DOHH2 (cell line): ENCODE measurements at regions not wholly inside any gene's neighbourhood (a gene's known extent, or its start where the extent isn't known, plus 50 kb on each side); places are given as distances from the start of the nearest gene placed in this dataset.
"Not testable (repeated sequence)": the region's sequence is repeated elsewhere in the genome, so short reads cannot be mapped to it uniquely, and the experiment has no call there.

Source experiments
- CTCF ChIP-seq: fragments of 200-600 bp; sonication (generic); IDR thresholded peaks from one replicate; pipeline ENCODE4 v1.5.1; 2014; ENCODE audit warnings: antibody characterized with exemption, mild to moderate bottlenecking, low read depth, low read length; ENCODE audit not compliant: poor library complexity, severe bottlenecking
- EZH2phosphoT487 ChIP-seq: fragments of 200-600 bp; sonication (generic); IDR thresholded peaks from 2 replicates; pipeline ENCODE4 v1.6.1; 2017; ENCODE audit warnings: borderline replicate concordance, mild to moderate bottlenecking, antibody characterized with exemption, low read length, moderate library complexity, mixed read lengths

- not testable (repeated sequence) for TF ChIP-seq CTCF, EZH2phosphoT487
Observed at GRCh38 chrY:12240326-12240725, 460.7 kb upstream of the USP9Y start.
